Endothelial cell of umbilical vein (primary cell): ENCODE measurements at regions not wholly inside any gene's neighbourhood (a gene's known extent, or its start where the extent isn't known, plus 50 kb on each side); places are given as distances from the start of the nearest gene placed in this dataset.

Source experiments
- BruUV-seq: library from RNA; stranded (reverse); fragments of 400-500 nt; replicated peaks from 2 replicates; lab custom pipeline; 2021; lab: Mats Ljungman, UMichigan
- CTCF ChIA-PET: fragments of 300-600, 350-600 bp; sonication (Branson Sonifier 250); formaldehyde crosslinking; loops from one replicate; lab custom pipeline; 2021; ENCODE audit warnings: antibody characterized with exemption, inconsistent platforms; lab: Charles Lee
- POLR2A ChIA-PET: fragments of 300-600, 350-600 bp; sonication (Branson Sonifier 250); formaldehyde crosslinking; loops from one replicate; lab custom pipeline; 2021; ENCODE audit warnings: antibody characterized with exemption, inconsistent platforms; lab: Charles Lee
- DNase-seq: peaks from one replicate; pipeline ENCODE4 v3.0.0-alpha.2; 2011; ENCODE audit warnings: low read depth, low spot score
- FAIRE-seq: peaks from 2 replicates; lab custom pipeline; 2011; peaks lifted over from hg19 to GRCh38; lab: Jason Lieb, UNC
- H2AFZ ChIP-seq: 2 replicates; pipeline ENCODE4 v1.6.0; 2012; ENCODE audit warnings: low read depth, low read length, control low read depth, inconsistent platforms
- H3K27ac ChIP-seq: 2 replicates; pipeline ENCODE4 v1.5.1; 2011; ENCODE audit warnings: low read depth, mild to moderate bottlenecking, control low read depth, low read length, moderate library complexity; ENCODE audit not compliant: insufficient read depth
- H3K27me3 ChIP-seq, 2 experiments: 2 replicates each; pipeline versions ENCODE4 v1.6.0 to v1.6.1; 2011; ENCODE audit warnings: low read length in 2 of 2, mixed read lengths in 1 of 2; ENCODE audit not compliant: control insufficient read depth in 2 of 2, insufficient read depth in 2 of 2
- H3K36me3 ChIP-seq, 2 experiments: 2 replicates in 1 of 2; 3 replicates in 1 of 2; pipeline ENCODE4 v1.5.1; 2011; ENCODE audit warnings: low read length in 2 of 2, mild to moderate bottlenecking in 1 of 2, moderate library complexity in 1 of 2; ENCODE audit not compliant: control insufficient read depth in 2 of 2, insufficient read depth in 2 of 2; ENCODE audit errors: extremely low read depth in 1 of 2
- H3K4me1 ChIP-seq: 3 replicates; pipeline ENCODE4 v1.5.1; 2011; ENCODE audit warnings: mild to moderate bottlenecking, low read length; ENCODE audit not compliant: control insufficient read depth, insufficient read depth; ENCODE audit errors: extremely low read depth
- H3K4me2 ChIP-seq: 2 replicates; pipeline ENCODE4 v1.6.1; 2011; ENCODE audit warnings: low read length, control low read depth, mixed read lengths; ENCODE audit not compliant: insufficient read depth
- H3K4me3 ChIP-seq, 3 experiments: fragments of 200-600 bp in 1 of 3; sonication (generic), shearing (Covaris generic) in 1 of 3; replicated peaks in 1 of 3; 2 replicates each; pipeline ENCODE4 v1.5.1; 2011 to 2016; ENCODE audit warnings: control low read depth in 3 of 3, low read length in 3 of 3, mild to moderate bottlenecking in 2 of 3, inconsistent platforms in 1 of 3, low read depth in 1 of 3, moderate library complexity in 1 of 3; ENCODE audit not compliant: insufficient read depth in 1 of 3
- H3K79me2 ChIP-seq: 2 replicates; pipeline ENCODE4 v1.6.0; 2012; ENCODE audit warnings: low read length, inconsistent platforms; ENCODE audit not compliant: control insufficient read depth, insufficient read depth
- H3K9ac ChIP-seq: replicated peaks from 2 replicates; pipeline ENCODE3; 2011; ENCODE audit warnings: low read length, control low read depth; ENCODE audit not compliant: insufficient read depth; ENCODE audit errors: extremely low read depth
- H3K9me1 ChIP-seq: replicated peaks from 3 replicates; pipeline ENCODE4 v1.6.0; 2011; ENCODE audit warnings: mild to moderate bottlenecking, low read length; ENCODE audit not compliant: control insufficient read depth, insufficient read depth; ENCODE audit errors: extremely low read depth
- H3K9me3 ChIP-seq: replicated peaks from 2 replicates; pipeline ENCODE4 v1.5.1; 2012; ENCODE audit warnings: low read length, inconsistent platforms; ENCODE audit not compliant: control insufficient read depth, insufficient read depth
- H4K20me1 ChIP-seq: replicated peaks from 2 replicates; pipeline ENCODE3; 2011; ENCODE audit warnings: mild to moderate bottlenecking, low read length; ENCODE audit not compliant: control insufficient read depth, insufficient read depth; ENCODE audit errors: extremely low read depth
- EZH2 ChIP-seq: IDR thresholded peaks from 2 replicates; pipeline ENCODE4 v1.6.1; 2012; ENCODE audit warnings: borderline replicate concordance, low read depth, mild to moderate bottlenecking, moderate library complexity, low read length, inconsistent platforms; ENCODE audit not compliant: severe bottlenecking
- FOS ChIP-seq: IDR thresholded peaks from 2 replicates; pipeline ENCODE4 v1.6.1; 2011; ENCODE audit warnings: mild to moderate bottlenecking, low read length, moderate library complexity, borderline replicate concordance; ENCODE audit not compliant: insufficient read depth
- GATA2 ChIP-seq: IDR thresholded peaks from 2 replicates; pipeline ENCODE4 v1.7.0; 2011; ENCODE audit warnings: low read depth, mild to moderate bottlenecking, moderate library complexity, mixed read lengths, low read length; ENCODE audit not compliant: insufficient read length, insufficient read depth
- JUN ChIP-seq: IDR thresholded peaks from 2 replicates; pipeline ENCODE4 v1.6.1; 2011; ENCODE audit warnings: borderline replicate concordance, low read depth; ENCODE audit not compliant: insufficient read length, insufficient read depth
- MYC ChIP-seq: IDR thresholded peaks from one replicate; pipeline ENCODE4 v1.6.1; 2011; ENCODE audit warnings: mild to moderate bottlenecking, low read depth, low read length
- POLR2A ChIP-seq: IDR thresholded peaks from 2 replicates; pipeline ENCODE4 v1.6.1; 2012; ENCODE audit warnings: low read depth, mild to moderate bottlenecking, control low read depth, low read length
- POLR2AphosphoS5 ChIP-seq: IDR thresholded peaks from 2 replicates; pipeline ENCODE4 v1.6.1; 2012; ENCODE audit warnings: low read depth, mild to moderate bottlenecking, control low read depth, low read length, moderate library complexity; ENCODE audit not compliant: insufficient read depth
- dilution Hi-C: fragments of 300-500 bp; cut with MboI; formaldehyde crosslinking; loops from one replicate; pipeline ENCODE4 v1.15.0; 2019; ENCODE audit warnings: low sequenced_read_pairs; ENCODE audit not compliant: extremely low pct_ligation_motif_present
- intact Hi-C: fragments of 100-400 bp; cut with micrococcal nuclease; formaldehyde crosslinking; loops from one replicate; pipeline ENCODE4 v1.10.0; 2022
- TF ChIP-seq, protein P1 (sequence below): IDR thresholded peaks from 2 replicates; pipeline ENCODE4 v1.6.1; 2011; ENCODE audit not compliant: insufficient read depth, insufficient read length
- TF ChIP-seq, protein P2 (sequence below), 2 donors: IDR thresholded peaks; 1 replicate in 1 of 2; 2 replicates in 1 of 2; pipeline ENCODE4 v1.5.1; 2011; ENCODE audit warnings: low read length in 2 of 2, mild to moderate bottlenecking in 2 of 2, moderate library complexity in 2 of 2, control low read depth in 1 of 2, inconsistent platforms in 1 of 2, low read depth in 1 of 2; ENCODE audit not compliant: insufficient read depth in 1 of 2; ENCODE audit errors: extremely low read depth in 1 of 2

GRCh38 chr2:133819906-133820305, 251.6 kb upstream of the NCKAP5 start:
- Histone ChIP-seq H3K9me3 (no peaks in the 10 kb centered on the region), H3K4me1 (peaks cover 75% of the 10 kb centered on the region), H3K4me3 (no peak overlapping the region), H2AFZ (peak overlapping the region; percentile 28), H3K79me2 (no peaks in the 10 kb centered on the region), H4K20me1 (no peaks in the 10 kb centered on the region), H3K9me1 (no peaks in the 10 kb centered on the region), H3K27me3 (no peaks in the 10 kb centered on the region), H3K36me3 (no peaks in the 10 kb centered on the region), H3K4me2 (no peak overlapping the region), H3K27ac (peak overlapping the region; percentile 98), H3K9ac (no peak overlapping the region)
- TF ChIP-seq FOS (no peak), EZH2 (no peak), GATA2 (no peak), JUN (no peak), MYC (no peak), POLR2AphosphoS5 (no peak), POLR2A (no peak)
- TF ChIP-seq, protein P1, sequence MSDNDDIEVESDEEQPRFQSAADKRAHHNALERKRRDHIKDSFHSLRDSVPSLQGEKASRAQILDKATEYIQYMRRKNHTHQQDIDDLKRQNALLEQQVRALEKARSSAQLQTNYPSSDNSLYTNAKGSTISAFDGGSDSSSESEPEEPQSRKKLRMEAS: no peak
- TF ChIP-seq, protein P2, sequence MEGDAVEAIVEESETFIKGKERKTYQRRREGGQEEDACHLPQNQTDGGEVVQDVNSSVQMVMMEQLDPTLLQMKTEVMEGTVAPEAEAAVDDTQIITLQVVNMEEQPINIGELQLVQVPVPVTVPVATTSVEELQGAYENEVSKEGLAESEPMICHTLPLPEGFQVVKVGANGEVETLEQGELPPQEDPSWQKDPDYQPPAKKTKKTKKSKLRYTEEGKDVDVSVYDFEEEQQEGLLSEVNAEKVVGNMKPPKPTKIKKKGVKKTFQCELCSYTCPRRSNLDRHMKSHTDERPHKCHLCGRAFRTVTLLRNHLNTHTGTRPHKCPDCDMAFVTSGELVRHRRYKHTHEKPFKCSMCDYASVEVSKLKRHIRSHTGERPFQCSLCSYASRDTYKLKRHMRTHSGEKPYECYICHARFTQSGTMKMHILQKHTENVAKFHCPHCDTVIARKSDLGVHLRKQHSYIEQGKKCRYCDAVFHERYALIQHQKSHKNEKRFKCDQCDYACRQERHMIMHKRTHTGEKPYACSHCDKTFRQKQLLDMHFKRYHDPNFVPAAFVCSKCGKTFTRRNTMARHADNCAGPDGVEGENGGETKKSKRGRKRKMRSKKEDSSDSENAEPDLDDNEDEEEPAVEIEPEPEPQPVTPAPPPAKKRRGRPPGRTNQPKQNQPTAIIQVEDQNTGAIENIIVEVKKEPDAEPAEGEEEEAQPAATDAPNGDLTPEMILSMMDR (IDR thresholded peaks at IDR 0.05; ENCODE audit: extremely low read depth in 1 of 2, insufficient read depth in 1 of 2, low read depth in 1 of 2, low read length in 2 of 2): no peak
- FAIRE-seq (no peak), DNase-seq (no peak)
- POLR2A ChIA-PET: no interaction called here
- CTCF ChIA-PET: interaction anchor here (0.7 to 2.1 kb wide), 3 partner anchors 11 to 253 kb away, joined by 3 to 5 read pairs (median 3); no protein-coding TSS in a partner anchor
- dilution Hi-C loops (no loop called here), intact Hi-C loops (loop anchor here (2.0 to 10.0 kb wide), 3 partner anchors 29 to 555 kb away; no protein-coding TSS in a partner anchor)
- no TSS peak for BruUV-seq
